GM06990 (cell line): ENCODE measurements at regions not wholly inside any gene's neighbourhood (a gene's known extent, or its start where the extent isn't known, plus 50 kb on each side); places are given as distances from the start of the nearest gene placed in this dataset.
A peak's percentile ranks its signal among the peaks of the same experiment; 100 is the strongest.

Source experiments
- DNase-seq: peaks from one replicate; pipeline ENCODE4 v3.0.0-alpha.2; 2011; ENCODE audit not compliant: insufficient read length; ENCODE audit errors: extremely low read depth
- H3K27me3 ChIP-seq: replicated peaks from 2 replicates; pipeline ENCODE4 v1.6.0; 2011; ENCODE audit warnings: low read length; ENCODE audit not compliant: control insufficient read depth, insufficient read depth
- H3K36me3 ChIP-seq: 2 replicates; pipeline ENCODE4 v1.5.1; 2011; ENCODE audit warnings: low read length; ENCODE audit not compliant: control insufficient read depth, insufficient read depth
- H3K4me3 ChIP-seq: replicated peaks from 2 replicates; pipeline ENCODE4 v1.5.1; 2011; ENCODE audit warnings: low read depth, mild to moderate bottlenecking, control low read depth, low read length
- CTCF ChIP-seq: IDR thresholded peaks from 2 replicates; pipeline ENCODE4 v1.5.1; 2011; ENCODE audit warnings: low read length, control low read depth, mild to moderate bottlenecking, inconsistent platforms; ENCODE audit not compliant: insufficient read depth, poor library complexity, severe bottlenecking

- Histone ChIP-seq H3K36me3 (no peaks in the 10 kb centered on the region), H3K27me3 (no peaks in the 10 kb centered on the region), H3K4me3 (no peak overlapping the region)
- no peak for TF ChIP-seq CTCF
- DNase-seq, result no peak
Measured at GRCh38 chr15:38975282-38975990, 410.8 kb upstream of the RASGRP1 start.

GRCh38 chr15:38991126-38991525, 426.5 kb upstream of the RASGRP1 start:
- TF ChIP-seq CTCF, result peak; percentile 18
- Histone ChIP-seq H3K27me3 (no peaks in the 10 kb centered on the region), H3K4me3 (no peak overlapping the region), H3K36me3 (no peaks in the 10 kb centered on the region)
- no peak for DNase-seq

GRCh38 chr15:38991701-38992100, 427.1 kb upstream of the RASGRP1 start:
- Histone ChIP-seq H3K4me3 (no peak overlapping the region), H3K36me3 (no peaks in the 10 kb centered on the region), H3K27me3 (no peaks in the 10 kb centered on the region)
- TF ChIP-seq CTCF, result no peak
- DNase-seq, result no peak

GRCh38 chr15:38992506-38992905, 427.9 kb upstream of the RASGRP1 start:
- Histone ChIP-seq H3K27me3 (no peaks in the 10 kb centered on the region), H3K36me3 (no peaks in the 10 kb centered on the region), H3K4me3 (no peak overlapping the region)
- no peak for DNase-seq
- TF ChIP-seq CTCF, result no peak

- Histone ChIP-seq H3K36me3 (no peaks in the 10 kb centered on the region), H3K27me3 (no peaks in the 10 kb centered on the region), H3K4me3 (no peak overlapping the region)
- no peak for TF ChIP-seq CTCF
- no peak for DNase-seq
Measured at GRCh38 chr15:38992930-38993329, 428.3 kb upstream of the RASGRP1 start.

- no peak for DNase-seq
- Histone ChIP-seq H3K36me3 (no peaks in the 10 kb centered on the region), H3K27me3 (no peaks in the 10 kb centered on the region), H3K4me3 (no peak overlapping the region)
- no peak for TF ChIP-seq CTCF
Measured at GRCh38 chr15:38994310-38994709, 429.7 kb upstream of the RASGRP1 start.
